ENCODE measurements at regions not wholly inside any gene's neighbourhood (a gene's known extent, or its start where the extent isn't known, plus 50 kb on each side); places are given as distances from the start of the nearest gene placed in this dataset.

DNA sequence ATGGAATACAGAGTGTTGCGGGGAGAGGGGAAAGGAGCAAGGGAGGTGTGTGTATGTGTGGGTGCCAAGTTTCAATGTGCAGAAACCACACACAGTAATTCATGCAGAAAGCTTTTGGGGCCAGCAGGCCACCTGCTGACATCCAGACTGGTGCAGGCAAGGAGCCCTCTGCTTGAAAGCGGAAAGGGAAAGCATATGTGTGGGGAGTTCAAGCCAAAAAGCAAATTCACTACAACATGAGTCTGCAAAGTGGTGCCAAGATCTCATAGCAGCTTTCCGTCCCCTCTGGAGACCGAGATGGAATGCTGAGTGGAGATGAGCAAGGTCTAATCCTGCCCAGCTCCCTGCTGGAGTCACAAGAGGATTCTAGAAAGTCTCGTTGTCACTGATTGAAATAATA lies 159.7 kb upstream of the VLDLR start (continued):
- no peak for TF ChIP-seq RAD51 (IDR thresholded peaks at IDR 0.05; ENCODE audit: borderline replicate concordance)

DNA sequence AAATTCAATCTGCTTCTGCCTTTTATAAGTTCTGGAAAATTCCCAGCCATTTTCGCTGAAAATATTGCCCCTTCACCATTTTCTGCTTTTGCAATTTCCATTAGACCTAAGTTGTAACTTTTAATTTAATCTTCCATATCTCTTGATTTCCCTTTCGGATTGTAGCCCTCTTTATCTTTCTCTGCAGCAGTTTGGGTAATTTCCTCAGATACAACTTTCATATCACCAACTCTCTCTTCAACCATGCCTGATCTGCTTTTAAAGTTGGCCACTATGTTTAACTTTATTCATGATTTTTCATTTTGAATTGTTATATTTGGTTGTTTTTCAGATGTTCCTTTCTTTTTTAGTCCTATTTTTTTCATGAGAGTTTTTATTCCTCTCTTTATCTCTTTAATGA lies 157.0 kb upstream of the VLDLR start:
- ATAC-seq = no peak
- Histone ChIP-seq H3K79me2 (ENCODE audit: insufficient read depth, low read length) (no peaks in the 10 kb centered on the region), H3K4me2 (ENCODE audit: low read depth, low read length) (no peak overlapping the region), H3K4me3 (replicated peaks in 1 of 3; ENCODE audit: insufficient read depth in 1 of 3, low read depth in 2 of 3, low read length in 3 of 3) (no peak overlapping the region), H4K20me1 (ENCODE audit: insufficient read depth, low read length) (no peaks in the 10 kb centered on the region), H3K27ac (ENCODE audit: extremely low read length, insufficient read depth, low read length) (no peak overlapping the region), H2AFZ (ENCODE audit: low read length) (no peak overlapping the region), H3K36me3 (replicated peaks in 1 of 2; ENCODE audit: control insufficient read depth in 1 of 2, insufficient read depth in 2 of 2, low read length in 2 of 2) (no peaks in the 10 kb centered on the region), H3K9me3 (ENCODE audit: low read length) (no peaks in the 10 kb centered on the region), H3K27me3 (ENCODE audit: control insufficient read depth in 1 of 2, insufficient read depth in 2 of 2, low read length in 2 of 2) (no peaks in the 10 kb centered on the region; a peak in 1 of 5 replicates), H3K9ac (ENCODE audit: insufficient read depth, low read depth, low read length) (no peak overlapping the region), H3K4me1 (ENCODE audit: insufficient read depth, low read length) (peaks cover 17% of the 10 kb centered on the region)
- ChIA-PET CTCF (ENCODE audit: low intra/inter-chr PET ratio, low total read pairs) (no interaction called here), POLR2A (no interaction called here)
- no peak for DNase-seq (ENCODE audit: low spot score)
- 57% methylated on average over 2 of the region's 2 CpGs for WGBS (ENCODE audit: low lambda C conversion rate)
- TF ChIP-seq KLF11 (CRISPR knock-in tag; IDR thresholded peaks at IDR 0.05) (no peak), ZFP82 (CRISPR knock-in tag; IDR thresholded peaks at IDR 0.05; ENCODE audit: borderline replicate concordance) (0 out of 2 replicates have a peak, but pooled peaks have one; percentile 41)
- intact Hi-C loops (cut with micrococcal nuclease; ENCODE audit: unreplicated experiment) = no loop called here
- no peak for FAIRE-seq
- BruUV-seq (replicated peaks) = no TSS peak
- in situ Hi-C loops (cut with HindIII; ENCODE audit: extremely low pct_ligation_motif_present, low pct_unique_long_range_greater_than_20kb) = no loop called here

DNA sequence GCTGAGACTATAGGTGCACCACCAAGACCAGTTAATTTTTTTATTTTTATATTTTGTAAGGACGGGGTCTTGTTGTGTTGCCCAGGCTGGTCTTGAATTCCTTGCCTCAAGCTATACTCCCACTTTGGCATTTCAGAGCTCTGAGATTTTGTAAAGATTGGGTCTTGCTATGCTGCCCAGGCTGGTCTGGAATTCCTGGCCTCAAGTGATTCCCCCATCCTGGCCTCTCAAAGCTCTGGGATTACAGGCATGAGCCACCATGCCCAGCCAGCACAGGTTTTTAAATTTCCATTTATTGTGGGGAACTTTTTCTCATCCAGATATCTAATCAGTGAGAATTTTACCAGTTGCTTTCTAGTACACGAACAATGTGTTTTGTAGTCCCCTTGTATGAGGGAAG lies 156.1 kb upstream of the VLDLR start:
- Histone ChIP-seq H4K20me1 (ENCODE audit: insufficient read depth, low read length) (no peaks in the 10 kb centered on the region), H3K27me3 (ENCODE audit: control insufficient read depth in 1 of 2, insufficient read depth in 2 of 2, low read length in 2 of 2) (no peaks in the 10 kb centered on the region; a peak in 1 of 5 replicates), H3K27ac (ENCODE audit: extremely low read length, insufficient read depth, low read length) (peak overlapping the region; percentile 17), H2AFZ (ENCODE audit: low read length) (peak overlapping the region; percentile 55), H3K4me3 (replicated peaks in 1 of 3; ENCODE audit: insufficient read depth in 1 of 3, low read depth in 2 of 3, low read length in 3 of 3) (no peak overlapping the region; a peak in 1 of 6 replicates), H3K9me3 (ENCODE audit: low read length) (no peaks in the 10 kb centered on the region), H3K36me3 (replicated peaks in 1 of 2; ENCODE audit: control insufficient read depth in 1 of 2, insufficient read depth in 2 of 2, low read length in 2 of 2) (no peaks in the 10 kb centered on the region), H3K4me1 (ENCODE audit: insufficient read depth, low read length) (peaks cover 17% of the 10 kb centered on the region), H3K9ac (ENCODE audit: insufficient read depth, low read depth, low read length) (no peak overlapping the region), H3K4me2 (ENCODE audit: low read depth, low read length) (peak overlapping the region; percentile 61), H3K79me2 (ENCODE audit: insufficient read depth, low read length) (no peaks in the 10 kb centered on the region)
- intact Hi-C loops (cut with micrococcal nuclease; ENCODE audit: unreplicated experiment) (no loop called here), in situ Hi-C loops (cut with HindIII; ENCODE audit: extremely low pct_ligation_motif_present, low pct_unique_long_range_greater_than_20kb) (no loop called here)
- DNase-seq (ENCODE audit: low spot score) = no peak
- no TSS peak for BruUV-seq (replicated peaks)
- ChIA-PET CTCF (ENCODE audit: low intra/inter-chr PET ratio, low total read pairs) (no interaction called here), POLR2A (interaction anchor here (1.1 kb wide), 1 partner anchor 379 kb away, joined by 3 read pairs; the partner anchor contains the start of gene PUM3)
- TF ChIP-seq ZNF121 (CRISPR knock-in tag; IDR thresholded peaks at IDR 0.05) (peak; percentile 91), IRX3 (CRISPR knock-in tag; IDR thresholded peaks at IDR 0.05; ENCODE audit: borderline replicate concordance, low read depth) (no peak), CCDC6 (CRISPR knock-in tag; IDR thresholded peaks at IDR 0.05) (no peak)
- 51% methylated on average over 2 of the region's 2 CpGs for WGBS (ENCODE audit: low lambda C conversion rate)
- ATAC-seq = no peak
- FAIRE-seq = no peak

All from HepG2 (cell line).